ENCODE measurements at regions not wholly inside any gene's neighbourhood (a gene's known extent, or its start where the extent isn't known, plus 50 kb on each side); places are given as distances from the start of the nearest gene placed in this dataset.

DNA sequence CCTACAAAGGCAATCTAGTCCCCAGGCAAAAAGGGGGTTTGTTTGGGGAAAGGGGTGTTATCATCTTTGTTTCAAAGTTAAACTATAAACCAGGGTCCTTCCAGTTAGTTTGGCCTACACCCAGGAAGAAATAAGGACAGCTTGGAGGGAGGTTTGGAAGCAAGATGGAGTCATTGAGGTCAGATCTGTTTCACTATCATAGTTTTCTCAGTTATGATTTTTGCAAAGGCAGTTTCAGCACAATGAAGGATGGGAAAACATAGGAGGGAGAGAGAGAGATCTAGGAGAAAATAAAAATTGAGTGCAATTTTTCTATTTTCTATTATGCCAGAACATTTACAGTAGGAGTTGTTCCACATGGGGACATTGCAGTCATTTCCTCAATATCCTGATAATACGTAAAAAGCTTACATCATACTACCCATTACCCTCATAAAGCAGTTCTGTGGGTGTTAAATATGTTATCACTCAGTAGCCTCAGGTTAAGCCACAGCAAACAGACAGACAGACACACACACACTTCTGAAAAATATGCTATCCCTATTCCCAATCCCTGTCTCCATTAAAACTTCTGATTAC is 401.3 kb upstream of the FAT3 start:
- H3K4me3 ChIP-seq (ENCODE audit: control extremely low read depth in 1 of 5, extremely low read depth in 1 of 5, insufficient read depth in 1 of 5, low read depth in 2 of 5, low read length in 4 of 5) = no peak overlapping the region
- H3K9me3 ChIP-seq (ENCODE audit: control extremely low read depth in 1 of 3, control insufficient read depth in 2 of 3, insufficient read depth in 1 of 3, low read length in 2 of 3) = no peaks in the 10 kb centered on the region
- no peaks in the 10 kb centered on the region for H3K36me3 ChIP-seq (replicated peaks in 1 of 2; ENCODE audit: control extremely low read depth in 1 of 2, control insufficient read depth in 1 of 2, extremely low read depth in 1 of 2, insufficient read depth in 2 of 2, low read length in 1 of 2)
- H3K79me2 ChIP-seq (ENCODE audit: control insufficient read depth, insufficient read depth, low read length) = no peaks in the 10 kb centered on the region
- no peaks in the 10 kb centered on the region for H4K20me1 ChIP-seq (ENCODE audit: control insufficient read depth, insufficient read depth, low read length, poor library complexity, severe bottlenecking)
- H3K27ac ChIP-seq (ENCODE audit: low read length in 2 of 2) = no peak overlapping the region
- DNase-seq = no peak
- no peak overlapping the region for H2AFZ ChIP-seq (ENCODE audit: insufficient read depth, low read depth, low read length, poor library complexity, severe bottlenecking)
- H3K9ac ChIP-seq (ENCODE audit: low read length) = no peak overlapping the region
- ATAC-seq (ENCODE audit: low read depth) = no peak
- intact Hi-C loops (cut with micrococcal nuclease) = no loop called here
- ChIA-PET CTCF (interaction anchor here (1.7 kb wide), 1 partner anchor 15 kb away, joined by 3 read pairs; no protein-coding TSS in a partner anchor), POLR2A (no interaction called here)
- no peak overlapping the region for H3K4me3 Mint-ChIP-seq
- H3K27me3 ChIP-seq (replicated peaks in 1 of 4; ENCODE audit: control extremely low read depth in 1 of 4, control insufficient read depth in 3 of 4, insufficient read depth in 4 of 4, low read length in 3 of 4) = no peaks in the 10 kb centered on the region
- TF ChIP-seq EZH2 (IDR thresholded peaks at IDR 0.05; ENCODE audit: borderline replicate concordance, insufficient read depth, low read depth, low read length, poor library complexity, severe bottlenecking) (no peak), CTCF (IDR thresholded peaks at IDR 0.05) (no peak)
- H3K4me1 ChIP-seq (ENCODE audit: control insufficient read depth in 2 of 2, insufficient read depth in 2 of 2, low read length in 2 of 2) = no peaks in the 10 kb centered on the region
- no peak overlapping the region for H3K4me2 ChIP-seq (replicated peaks; ENCODE audit: low read depth, low read length, poor library complexity, severe bottlenecking)
- WGBS (ENCODE audit: insufficient coverage) = no CpG with 5 or more reads among the region's 1 CpG
- no peaks in the 10 kb centered on the region for H3K4me1 Mint-ChIP-seq
- H3K27me3 Mint-ChIP-seq = no peaks in the 10 kb centered on the region
- peaks cover 3% of the 10 kb centered on the region for H3K9me3 Mint-ChIP-seq (ENCODE audit: insufficient read depth)
- no peak overlapping the region for H3K27ac Mint-ChIP-seq

GRCh38 chr11:91822805-91823204 is 401.8 kb upstream of the FAT3 start:
- Histone ChIP-seq H3K4me1 (ENCODE audit: control insufficient read depth in 2 of 2, insufficient read depth in 2 of 2, low read length in 2 of 2) (no peaks in the 10 kb centered on the region), H3K4me3 (ENCODE audit: control extremely low read depth in 1 of 5, extremely low read depth in 1 of 5, insufficient read depth in 1 of 5, low read depth in 2 of 5, low read length in 4 of 5) (no peak overlapping the region), H3K36me3 (replicated peaks in 1 of 2; ENCODE audit: control extremely low read depth in 1 of 2, control insufficient read depth in 1 of 2, extremely low read depth in 1 of 2, insufficient read depth in 2 of 2, low read length in 1 of 2) (no peaks in the 10 kb centered on the region), H3K9me3 (ENCODE audit: control extremely low read depth in 1 of 3, control insufficient read depth in 2 of 3, insufficient read depth in 1 of 3, low read length in 2 of 3) (no peaks in the 10 kb centered on the region), H3K4me2 (replicated peaks; ENCODE audit: low read depth, low read length, poor library complexity, severe bottlenecking) (no peak overlapping the region), H3K27me3 (replicated peaks in 1 of 4; ENCODE audit: control extremely low read depth in 1 of 4, control insufficient read depth in 3 of 4, insufficient read depth in 4 of 4, low read length in 3 of 4) (no peaks in the 10 kb centered on the region), H3K79me2 (ENCODE audit: control insufficient read depth, insufficient read depth, low read length) (no peaks in the 10 kb centered on the region), H4K20me1 (ENCODE audit: control insufficient read depth, insufficient read depth, low read length, poor library complexity, severe bottlenecking) (no peaks in the 10 kb centered on the region), H3K9ac (ENCODE audit: low read length) (no peak overlapping the region), H3K27ac (ENCODE audit: low read length in 2 of 2) (no peak overlapping the region), H2AFZ (ENCODE audit: insufficient read depth, low read depth, low read length, poor library complexity, severe bottlenecking) (no peak overlapping the region)
- no peak overlapping the region for H3K4me3 Mint-ChIP-seq
- H3K9me3 Mint-ChIP-seq (ENCODE audit: insufficient read depth) = peaks cover 3% of the 10 kb centered on the region
- no peaks in the 10 kb centered on the region for H3K27me3 Mint-ChIP-seq
- ChIA-PET POLR2A (no interaction called here), CTCF (interaction anchor here (1.7 kb wide), 1 partner anchor 15 kb away, joined by 3 read pairs; no protein-coding TSS in a partner anchor)
- no peaks in the 10 kb centered on the region for H3K4me1 Mint-ChIP-seq
- intact Hi-C loops (cut with micrococcal nuclease) = no loop called here
- no peak for TF ChIP-seq EZH2 (IDR thresholded peaks at IDR 0.05; ENCODE audit: borderline replicate concordance, insufficient read depth, low read depth, low read length, poor library complexity, severe bottlenecking)
- TF ChIP-seq CTCF (IDR thresholded peaks at IDR 0.05) = no peak
- no peak overlapping the region for H3K27ac Mint-ChIP-seq
- 100% methylated on average over 4 of the region's 8 CpGs for WGBS (ENCODE audit: insufficient coverage)
- ATAC-seq (ENCODE audit: low read depth) (no peak), DNase-seq (no peak)
